GM11168 (cell line): ENCODE measurements at regions not wholly inside any gene's neighbourhood (a gene's known extent, or its start where the extent isn't known, plus 50 kb on each side); places are given as distances from the start of the nearest gene placed in this dataset.
"Not testable (repeated sequence)": the region's sequence is repeated elsewhere in the genome, so short reads cannot be mapped to it uniquely, and the experiment has no call there.

Source experiments
- in situ Hi-C: fragments of 300-500 bp; cut with MboI; formaldehyde crosslinking; loops from one replicate; pipeline ENCODE4 v1.12.0; 2022; ENCODE audit warnings: low sequenced_read_pairs; ENCODE audit not compliant: unreplicated experiment

- in situ Hi-C loops = no loop called here
Observed at GRCh38 chr4:34261799-34262314, 1982.5 kb downstream of the ARAP2 start.

- in situ Hi-C loops = no loop called here
Observed at GRCh38 chr4:34269613-34270012, 1974.7 kb downstream of the ARAP2 start.

GRCh38 chr4:34271479-34272355, 1972.6 kb downstream of the ARAP2 start:
- in situ Hi-C loops = no loop called here

GRCh38 chr4:34279011-34279410, 1965.3 kb downstream of the ARAP2 start:
- in situ Hi-C loops = no loop called here

- in situ Hi-C loops = no loop called here
Observed at GRCh38 chr4:34280131-34280530, 1964.2 kb downstream of the ARAP2 start.

GRCh38 chr4:34281826-34282225, 1962.5 kb downstream of the ARAP2 start:
- in situ Hi-C loops = no loop called here

- in situ Hi-C loops = no loop called here
Observed at GRCh38 chr4:34289489-34289888, 1954.8 kb downstream of the ARAP2 start.

GRCh38 chr4:34289962-34290361, 1954.4 kb downstream of the ARAP2 start:
- in situ Hi-C loops = no loop called here

GRCh38 chr4:34293459-34293858, 1950.9 kb downstream of the ARAP2 start:
- in situ Hi-C loops = no loop called here

GRCh38 chr4:34309383-34309906, 1934.9 kb downstream of the ARAP2 start:
- in situ Hi-C loops = no loop called here

GRCh38 chr4:34318773-34319172, 1925.5 kb downstream of the ARAP2 start:
- in situ Hi-C loops = no loop called here

GRCh38 chr4:34323549-34324320, 1920.6 kb downstream of the ARAP2 start:
- in situ Hi-C loops = no loop called here

- in situ Hi-C loops = no loop called here
Observed at GRCh38 chr4:34328939-34329338, 1915.4 kb downstream of the ARAP2 start.

GRCh38 chr4:34335156-34335555, 1909.2 kb downstream of the ARAP2 start:
- in situ Hi-C loops = not testable (repeated sequence)

GRCh38 chr4:34335556-34335955, 1908.8 kb downstream of the ARAP2 start:
- in situ Hi-C loops = not testable (repeated sequence)

- in situ Hi-C loops = no loop called here
Observed at GRCh38 chr4:34362654-34363053, 1881.7 kb downstream of the ARAP2 start.

GRCh38 chr4:34363842-34364241, 1880.5 kb downstream of the ARAP2 start:
- in situ Hi-C loops = no loop called here

GRCh38 chr4:34365946-34366345, 1878.4 kb downstream of the ARAP2 start:
- in situ Hi-C loops = no loop called here

GRCh38 chr4:34371676-34372075, 1872.6 kb downstream of the ARAP2 start:
- in situ Hi-C loops = no loop called here

GRCh38 chr4:34372815-34373214, 1871.5 kb downstream of the ARAP2 start:
- in situ Hi-C loops = no loop called here

GRCh38 chr4:34373456-34373855, 1870.9 kb downstream of the ARAP2 start:
- in situ Hi-C loops = no loop called here
